Gastroesophageal sphincter (tissue), 4 donors: ENCODE measurements at regions not wholly inside any gene's neighbourhood (a gene's known extent, or its start where the extent isn't known, plus 50 kb on each side); places are given as distances from the start of the nearest gene placed in this dataset.
"Not testable (repeated sequence)": the region's sequence is repeated elsewhere in the genome, so short reads cannot be mapped to it uniquely, and the experiment has no call there.

Experiments
- ATAC-seq: fragments of 150-250 bp; one replicate; pipeline ENCODE4 v1.9.1; 2016; ENCODE audit warnings: mild to moderate bottlenecking, moderate library complexity
- H3K27ac ChIP-seq, 4 donors: fragments of 200-600 bp; sonication (generic) in 3 of 4; 1 replicate in 3 of 4; 2 replicates in 1 of 4; pipeline ENCODE4 v1.5.1; 2016 to 2019
- H3K27me3 ChIP-seq: fragments of 200-600 bp; sonication (generic); one replicate; pipeline ENCODE4 v1.5.1; 2019
- H3K36me3 ChIP-seq, 2 donors: fragments of 200-600 bp; sonication (generic); one replicate each; pipeline ENCODE4 v1.5.1; 2019; ENCODE audit warnings: control low read depth in 1 of 2
- H3K4me1 ChIP-seq, 3 donors: fragments of 200-600 bp; sonication (generic); 1 replicate in 2 of 3; 2 replicates in 1 of 3; pipeline ENCODE4 v1.5.1; 2016 to 2019; ENCODE audit warnings: control low read depth in 2 of 3
- H3K4me3 ChIP-seq, 2 donors: fragments of 200-600 bp; sonication (generic); one replicate each; pipeline ENCODE4 v1.5.1; 2019; ENCODE audit warnings: mild to moderate bottlenecking in 1 of 2, moderate library complexity in 1 of 2
- H3K9me3 ChIP-seq, 3 donors: fragments of 200-600 bp; sonication (generic); one replicate each; pipeline ENCODE4 v1.5.1; 2017 to 2019; ENCODE audit warnings: control low read depth in 2 of 3
- CTCF ChIP-seq, 4 experiments: fragments of 200-600 bp in 2 of 4; fragments of 450-650 bp in 2 of 4; sonication (generic) in 1 of 4; IDR thresholded peaks; one replicate each; pipeline ENCODE4 v1.5.1; 2017 to 2019; ENCODE audit warnings: antibody characterized with exemption in 4 of 4, mild to moderate bottlenecking in 2 of 4, moderate library complexity in 2 of 4
- EP300 ChIP-seq: sonication (generic); formaldehyde crosslinking; IDR thresholded peaks from one replicate; pipeline ENCODE4 v1.6.1; 2017; ENCODE audit warnings: antibody characterized with exemption, mild to moderate bottlenecking
- POLR2A ChIP-seq, 2 donors: fragments of 450-650 bp; IDR thresholded peaks; one replicate each; pipeline ENCODE4 v1.6.1; 2017; ENCODE audit warnings: antibody characterized with exemption in 2 of 2, mild to moderate bottlenecking in 2 of 2, moderate library complexity in 1 of 2
- POLR2AphosphoS5 ChIP-seq: sonication (generic); formaldehyde crosslinking; IDR thresholded peaks from one replicate; pipeline ENCODE4 v1.6.1; 2017; ENCODE audit warnings: antibody characterized with exemption
- WGBS, 2 donors: methylation state at CpG; one replicate each; pipeline ENCODE4 v1.1.5; 2018; ENCODE audit warnings: low coverage in 1 of 2; 5-methylcytosine and 5-hydroxymethylcytosine counted together

- no peak overlapping the region for H3K4me3 ChIP-seq
- ATAC-seq, result no peak
- H3K4me1 ChIP-seq, result no peaks in the 10 kb centered on the region
- H3K9me3 ChIP-seq, result no peaks in the 10 kb centered on the region
- H3K27ac ChIP-seq, result no peak overlapping the region
- 54 to 58% methylated on average over 3 of the region's 3 CpGs for WGBS, 2 donors
- no peaks in the 10 kb centered on the region for H3K27me3 ChIP-seq
- TF ChIP-seq EP300 (no peak), CTCF (IDR thresholded peaks at IDR 0.05) (no peak), POLR2A (IDR thresholded peaks at IDR 0.05) (no peak), POLR2AphosphoS5 (no peak)
- H3K36me3 ChIP-seq, result no peaks in the 10 kb centered on the region
These were observed 777.2 kb upstream of the TMEFF2 start for GRCh38 chr2:192971981-192972380.

GRCh38 chr2:192969055-192969454, 774.3 kb upstream of the TMEFF2 start:
- no peak overlapping the region for H3K4me3 ChIP-seq
- no peaks in the 10 kb centered on the region for H3K4me1 ChIP-seq
- H3K27me3 ChIP-seq, result no peaks in the 10 kb centered on the region
- no peak overlapping the region for H3K27ac ChIP-seq
- no peaks in the 10 kb centered on the region for H3K36me3 ChIP-seq
- no peak for TF ChIP-seq POLR2AphosphoS5
- TF ChIP-seq CTCF (IDR thresholded peaks at IDR 0.05), result no peak
- TF ChIP-seq POLR2A (IDR thresholded peaks at IDR 0.05), result no peak
- no peak for TF ChIP-seq EP300
- no peaks in the 10 kb centered on the region for H3K9me3 ChIP-seq
- no peak for ATAC-seq
- WGBS, 2 donors, result 22 to 29% methylated on average over 2 of the region's 2 CpGs

- TF ChIP-seq EP300 (no peak), POLR2A (IDR thresholded peaks at IDR 0.05) (no peak), CTCF (IDR thresholded peaks at IDR 0.05) (no peak), POLR2AphosphoS5 (no peak)
- Histone ChIP-seq H3K36me3 (no peaks in the 10 kb centered on the region), H3K4me1 (no peaks in the 10 kb centered on the region), H3K27ac (no peak overlapping the region), H3K9me3 (no peaks in the 10 kb centered on the region), H3K4me3 (no peak overlapping the region), H3K27me3 (no peaks in the 10 kb centered on the region)
- WGBS, 2 donors, result 51 to 57% methylated on average over 3 of the region's 3 CpGs
- ATAC-seq, result no peak
These were observed 766.2 kb upstream of the TMEFF2 start for GRCh38 chr2:192960945-192961344.

- H3K36me3 ChIP-seq, ATAC-seq: not testable (repeated sequence)
- 77 to 90% methylated on average over 4 to 7 of the region's 7 CpGs for WGBS, 2 donors
These were observed 763.9 kb upstream of the TMEFF2 start for GRCh38 chr2:192958615-192959014.

GRCh38 chr2:192957425-192957824, 762.7 kb upstream of the TMEFF2 start:
- 56 to 81% methylated on average over 1 to 5 of the region's 5 CpGs for WGBS, 2 donors
- no peak for TF ChIP-seq POLR2A (IDR thresholded peaks at IDR 0.05)
- TF ChIP-seq EP300, result no peak
- no peak for TF ChIP-seq POLR2AphosphoS5
- TF ChIP-seq CTCF (IDR thresholded peaks at IDR 0.05), result no peak
- Histone ChIP-seq H3K4me3 (no peak overlapping the region), H3K4me1 (no peaks in the 10 kb centered on the region), H3K27me3 (no peaks in the 10 kb centered on the region), H3K27ac (no peak overlapping the region), H3K9me3 (no peaks in the 10 kb centered on the region), H3K36me3 (no peaks in the 10 kb centered on the region)
- ATAC-seq, result no peak

More at GRCh38 chr2:192958615-192959014, 763.9 kb upstream of the TMEFF2 start:
- not testable (repeated sequence) for H3K27me3 ChIP-seq, H3K9me3 ChIP-seq, H3K4me3 ChIP-seq, H3K4me1 ChIP-seq, H3K27ac ChIP-seq
